MCF 10A (cell line): ENCODE measurements at regions not wholly inside any gene's neighbourhood (a gene's known extent, or its start where the extent isn't known, plus 50 kb on each side); places are given as distances from the start of the nearest gene placed in this dataset.

Source experiments
- BruUV-seq: library from RNA; stranded (reverse); fragments of 400-500 nt; replicated peaks from 2 replicates; lab custom pipeline; 2021; lab: Mats Ljungman, UMichigan
- CTCF ChIA-PET: fragments of 300-600 bp; sonication (Branson Sonifier 250); formaldehyde crosslinking; extraction: SDS; loops from one replicate; lab custom pipeline; 2021; ENCODE audit warnings: antibody characterized with exemption, inconsistent platforms; lab: Yijun Ruan, JAX
- POLR2A ChIA-PET: fragments of 300-600, 350-650 bp; sonication (Branson Sonifier 250); formaldehyde crosslinking; extraction: SDS; loops from one replicate; lab custom pipeline; 2020; ENCODE audit warnings: antibody characterized with exemption, inconsistent platforms; lab: Yijun Ruan, JAX
- DNase-seq: peaks from one replicate; pipeline ENCODE4 v3.0.0-alpha.2; 2018; ENCODE audit not compliant: unreplicated experiment
- H3K27ac Mint-ChIP-seq: one replicate; pipeline ENCODE4 v1.8.0; 2022; ENCODE audit warnings: mild to moderate bottlenecking, low read depth, mixed read lengths; ENCODE audit not compliant: unreplicated experiment
- H3K27me3 Mint-ChIP-seq: one replicate; pipeline ENCODE4 v1.8.0; 2022; ENCODE audit warnings: mixed read lengths; ENCODE audit not compliant: insufficient read depth, unreplicated experiment
- H3K36me3 Mint-ChIP-seq: one replicate; pipeline ENCODE4 v1.8.0; 2022; ENCODE audit warnings: mild to moderate bottlenecking, moderate library complexity, mixed read lengths; ENCODE audit not compliant: insufficient read depth, unreplicated experiment
- H3K4me1 Mint-ChIP-seq: one replicate; pipeline ENCODE4 v1.8.0; 2022; ENCODE audit warnings: mixed read lengths; ENCODE audit not compliant: insufficient read depth, unreplicated experiment
- H3K4me3 Mint-ChIP-seq: one replicate; pipeline ENCODE4 v1.8.0; 2022; ENCODE audit warnings: mild to moderate bottlenecking, moderate library complexity, mixed read lengths; ENCODE audit not compliant: unreplicated experiment
- H3K9me3 Mint-ChIP-seq: one replicate; pipeline ENCODE4 v1.8.0; 2022; ENCODE audit warnings: mixed read lengths; ENCODE audit not compliant: unreplicated experiment
- intact Hi-C: fragments of 100-400 bp; cut with micrococcal nuclease; formaldehyde crosslinking; loops from 2 replicates; pipeline ENCODE4 v1.14.1; 2022
- TF ChIP-seq, protein P1 (sequence below): fragments of 200-600 bp; IDR thresholded peaks from one replicate; pipeline ENCODE4 v1.8.0; 2022; ENCODE audit warnings: antibody characterized with exemption, mild to moderate bottlenecking; ENCODE audit not compliant: unreplicated experiment

DNA sequence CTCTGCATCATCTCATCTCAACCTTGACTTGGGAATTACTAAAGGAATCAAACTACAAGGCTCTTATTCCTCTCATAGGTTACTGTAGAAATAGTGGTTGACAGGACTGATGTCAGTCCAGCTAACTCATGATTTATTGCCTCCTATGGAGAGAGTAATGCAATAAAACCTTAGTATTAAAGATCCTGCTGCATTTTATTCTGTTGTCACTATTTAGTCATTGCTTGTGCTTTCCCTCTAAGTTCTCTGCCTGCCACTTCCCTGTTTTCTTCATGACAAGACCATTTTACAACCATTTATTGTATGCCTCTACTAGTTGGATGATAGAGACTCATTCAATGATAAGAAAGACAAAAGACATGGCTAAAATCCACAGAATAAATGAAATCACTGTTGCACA is 134.1 kb upstream of the GRM7 start:
- no peak overlapping the region for H3K27ac Mint-ChIP-seq
- no peaks in the 10 kb centered on the region for H3K27me3 Mint-ChIP-seq
- no peak overlapping the region for H3K4me3 Mint-ChIP-seq
- intact Hi-C loops: no loop called here
- H3K36me3 Mint-ChIP-seq: no peaks in the 10 kb centered on the region
- ChIA-PET POLR2A (interaction anchor here (0.7 kb wide), 1 partner anchor 170 kb away, joined by 3 read pairs; no protein-coding TSS in a partner anchor), CTCF (no interaction called here)
- BruUV-seq: no TSS peak
- H3K4me1 Mint-ChIP-seq: no peaks in the 10 kb centered on the region
- TF ChIP-seq, protein P1, sequence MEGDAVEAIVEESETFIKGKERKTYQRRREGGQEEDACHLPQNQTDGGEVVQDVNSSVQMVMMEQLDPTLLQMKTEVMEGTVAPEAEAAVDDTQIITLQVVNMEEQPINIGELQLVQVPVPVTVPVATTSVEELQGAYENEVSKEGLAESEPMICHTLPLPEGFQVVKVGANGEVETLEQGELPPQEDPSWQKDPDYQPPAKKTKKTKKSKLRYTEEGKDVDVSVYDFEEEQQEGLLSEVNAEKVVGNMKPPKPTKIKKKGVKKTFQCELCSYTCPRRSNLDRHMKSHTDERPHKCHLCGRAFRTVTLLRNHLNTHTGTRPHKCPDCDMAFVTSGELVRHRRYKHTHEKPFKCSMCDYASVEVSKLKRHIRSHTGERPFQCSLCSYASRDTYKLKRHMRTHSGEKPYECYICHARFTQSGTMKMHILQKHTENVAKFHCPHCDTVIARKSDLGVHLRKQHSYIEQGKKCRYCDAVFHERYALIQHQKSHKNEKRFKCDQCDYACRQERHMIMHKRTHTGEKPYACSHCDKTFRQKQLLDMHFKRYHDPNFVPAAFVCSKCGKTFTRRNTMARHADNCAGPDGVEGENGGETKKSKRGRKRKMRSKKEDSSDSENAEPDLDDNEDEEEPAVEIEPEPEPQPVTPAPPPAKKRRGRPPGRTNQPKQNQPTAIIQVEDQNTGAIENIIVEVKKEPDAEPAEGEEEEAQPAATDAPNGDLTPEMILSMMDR: no peak
- no peak for DNase-seq
- peaks cover 6% of the 10 kb centered on the region for H3K9me3 Mint-ChIP-seq

DNA sequence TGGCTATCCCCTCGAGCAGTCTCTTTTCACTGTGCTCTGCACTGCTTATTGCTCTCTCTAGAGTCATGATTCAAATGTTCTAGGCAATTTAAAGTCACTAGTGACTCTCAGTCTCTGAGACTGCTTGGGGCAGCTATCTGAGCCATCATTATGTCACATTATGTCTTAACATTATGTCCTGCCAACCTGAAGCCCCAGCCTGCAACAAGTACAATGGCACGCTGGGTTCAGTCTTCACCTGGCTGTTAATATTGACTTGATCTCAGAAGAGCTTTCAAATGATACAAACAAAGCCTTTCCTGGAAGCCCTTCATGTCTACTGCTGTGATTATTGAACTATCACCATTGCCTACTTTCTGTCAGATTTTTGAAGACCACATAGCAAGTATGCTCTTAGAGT is 128.1 kb upstream of the GRM7 start:
- H3K4me1 Mint-ChIP-seq: no peaks in the 10 kb centered on the region

DNA sequence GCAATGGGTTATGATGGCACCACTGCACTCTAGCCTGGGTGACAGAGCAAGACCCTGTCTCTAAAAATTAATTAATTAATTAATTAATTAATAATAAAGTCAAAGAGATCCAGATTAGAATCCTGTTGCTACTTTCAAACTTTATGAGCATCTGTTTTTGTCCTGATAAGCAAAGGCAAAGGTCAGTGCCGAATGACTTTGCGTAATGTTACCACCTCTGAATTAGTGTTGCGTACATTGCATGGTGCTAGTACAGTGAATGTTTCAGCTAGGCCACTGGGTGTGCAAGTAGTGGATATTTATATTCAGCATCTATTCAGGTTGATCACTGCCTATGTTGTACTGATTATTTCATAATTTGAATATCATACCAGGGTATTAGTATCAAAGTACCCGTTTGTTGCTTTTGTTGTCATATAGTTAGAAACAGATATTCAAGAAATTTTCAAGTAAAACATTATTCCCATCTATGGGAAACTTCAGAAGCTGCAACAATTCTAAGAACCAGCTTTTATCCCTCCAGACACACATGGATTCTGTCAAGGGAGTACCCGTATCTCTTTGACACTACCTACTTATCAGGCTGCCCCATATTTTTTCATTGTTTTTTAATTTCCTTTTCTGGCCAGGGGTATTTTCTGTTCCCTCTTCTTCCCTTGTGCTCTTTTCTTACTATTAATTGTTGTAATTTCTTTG is 127.1 kb upstream of the GRM7 start:
- Mint-ChIP-seq H3K27me3 (no peaks in the 10 kb centered on the region), H3K9me3 (no peaks in the 10 kb centered on the region), H3K36me3 (no peaks in the 10 kb centered on the region), H3K4me1 (no peaks in the 10 kb centered on the region), H3K4me3 (no peak overlapping the region), H3K27ac (no peak overlapping the region)
- no TSS peak for BruUV-seq
- ChIA-PET POLR2A (no interaction called here), CTCF (interaction anchor here (0.5 kb wide), 1 partner anchor 160 kb away, joined by 4 read pairs; no protein-coding TSS in a partner anchor)
- intact Hi-C loops: no loop called here
- TF ChIP-seq, protein P1: no peak
- DNase-seq: no peak

More for the DNA sequence above, 128.1 kb upstream of the GRM7 start:
- no peaks in the 10 kb centered on the region for H3K36me3 Mint-ChIP-seq
- DNase-seq: no peak
- H3K27me3 Mint-ChIP-seq: no peaks in the 10 kb centered on the region
- TF ChIP-seq, protein P1: no peak
- ChIA-PET CTCF (no interaction called here), POLR2A (no interaction called here)
- intact Hi-C loops: no loop called here
- H3K4me3 Mint-ChIP-seq: no peak overlapping the region
- H3K9me3 Mint-ChIP-seq: no peaks in the 10 kb centered on the region
- no peak overlapping the region for H3K27ac Mint-ChIP-seq
- no TSS peak for BruUV-seq

DNA sequence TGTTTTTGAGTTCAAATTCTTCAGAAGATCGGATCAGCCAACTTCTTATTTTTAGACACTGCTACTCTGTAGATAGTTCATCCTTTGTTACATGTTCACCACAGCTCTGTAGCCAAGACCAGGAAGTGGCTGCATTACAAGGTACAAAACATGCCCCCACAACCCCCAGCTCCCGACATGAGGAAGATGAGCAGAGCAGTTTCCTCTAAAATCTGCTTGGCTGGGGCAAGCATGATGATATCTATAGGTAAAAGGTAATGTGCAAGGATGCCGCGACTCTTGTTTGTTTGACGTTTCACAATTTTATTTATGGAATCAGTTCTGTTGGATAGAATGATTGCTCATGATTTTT is 126.5 kb upstream of the GRM7 start:
- H3K4me3 Mint-ChIP-seq: no peak overlapping the region
- intact Hi-C loops: no loop called here
- TF ChIP-seq, protein P1: no peak
- no TSS peak for BruUV-seq
- POLR2A ChIA-PET: no interaction called here
- no peaks in the 10 kb centered on the region for H3K36me3 Mint-ChIP-seq
- H3K4me1 Mint-ChIP-seq: no peaks in the 10 kb centered on the region
- no peak overlapping the region for H3K27ac Mint-ChIP-seq
- H3K9me3 Mint-ChIP-seq: no peaks in the 10 kb centered on the region
- DNase-seq: no peak
- no peaks in the 10 kb centered on the region for H3K27me3 Mint-ChIP-seq
- CTCF ChIA-PET: interaction anchor here (0.5 kb wide), 1 partner anchor 160 kb away, joined by 4 read pairs; no protein-coding TSS in a partner anchor
